K562 (cell line): ENCODE measurements at regions not wholly inside any gene's neighbourhood (a gene's known extent, or its start where the extent isn't known, plus 50 kb on each side); places are given as distances from the start of the nearest gene placed in this dataset.

Experiments
- ATAC-seq: fragments of 200-7000 bp; cut with Tn5 transposase; 3 replicates; pipeline ENCODE4 v1.9.1; 2020; ENCODE audit warnings: moderate library complexity
- BruUV-seq: library from RNA; stranded (reverse); fragments of 400-500 nt; replicated peaks from 2 replicates; lab custom pipeline; 2021; lab: Mats Ljungman, UMichigan
- CTCF ChIA-PET: fragments of 300-600 bp; formaldehyde crosslinking; extraction: SDS; loops from one replicate; lab custom pipeline; 2021; ENCODE audit warnings: low intra/inter-chr PET ratio; lab: Yijun Ruan, JAX
- POLR2A ChIA-PET: fragments of 300-600, 350-650 bp; sonication (Branson Sonifier 250); formaldehyde crosslinking; extraction: SDS; loops from one replicate; lab custom pipeline; 2021; ENCODE audit warnings: antibody characterized with exemption, inconsistent platforms; lab: Yijun Ruan, JAX
- DNase-seq, 4 experiments: peaks; one replicate each; pipeline versions ENCODE4 v3.0.0 to v3.0.0-alpha.2; 2011 to 2018; ENCODE audit warnings: low spot score in 3 of 4, mixed read lengths in 3 of 4; ENCODE audit errors: extremely low read depth in 1 of 4
- FAIRE-seq: peaks from 2 replicates; lab custom pipeline; 2011; peaks lifted over from hg19 to GRCh38; lab: Jason Lieb, UNC
- H2AFZ ChIP-seq: 2 replicates; pipeline ENCODE4 v1.6.0; 2011; ENCODE audit warnings: low read depth, low read length, control low read depth, inconsistent platforms
- H3K27ac ChIP-seq: fragments of 200-600 bp; 3 replicates; pipeline ENCODE4 v1.8.0; 2011; ENCODE audit warnings: low read depth, mild to moderate bottlenecking, control low read depth, inconsistent platforms, low read length, moderate library complexity, mixed read lengths; ENCODE audit errors: extremely low read depth
- H3K27me3 ChIP-seq, 2 experiments: fragments of 300-600 bp in 1 of 2; 2 replicates in 1 of 2; 3 replicates in 1 of 2; pipeline versions ENCODE4 v1.6.0 to v1.8.0; 2011; ENCODE audit warnings: inconsistent platforms in 2 of 2, low read length in 2 of 2, mild to moderate bottlenecking in 1 of 2, mixed read lengths in 1 of 2, moderate library complexity in 1 of 2; ENCODE audit not compliant: control insufficient read depth in 2 of 2, insufficient read depth in 2 of 2
- H3K36me3 ChIP-seq: fragments of 300-600 bp; 3 replicates; pipeline ENCODE4 v1.8.0; 2011; ENCODE audit warnings: mild to moderate bottlenecking, low read length, inconsistent platforms; ENCODE audit not compliant: control insufficient read depth, insufficient read depth
- H3K4me1 ChIP-seq, 2 experiments: fragments of 200-600 bp in 1 of 2; replicated peaks in 1 of 2; 2 replicates in 1 of 2; 3 replicates in 1 of 2; pipeline versions ENCODE4 v1.5.1 to v1.8.0; 2011; ENCODE audit warnings: inconsistent platforms in 2 of 2, low read length in 2 of 2, mild to moderate bottlenecking in 1 of 2, mixed read lengths in 1 of 2, moderate library complexity in 1 of 2; ENCODE audit not compliant: control insufficient read depth in 2 of 2, insufficient read depth in 2 of 2
- H3K4me2 ChIP-seq: 2 replicates; pipeline ENCODE4 v1.6.1; 2011; ENCODE audit warnings: low read length, control low read depth, inconsistent platforms, mixed read lengths; ENCODE audit not compliant: insufficient read depth
- H3K4me3 ChIP-seq: fragments of 200-600 bp; sonication (generic), shearing (Covaris generic); 2 replicates; pipeline ENCODE4 v1.5.1; 2016; ENCODE audit warnings: control low read depth, inconsistent platforms
- H3K79me2 ChIP-seq: fragments of 200-600 bp; 3 replicates; pipeline ENCODE4 v1.8.0; 2011; ENCODE audit warnings: low read length, inconsistent platforms; ENCODE audit not compliant: control insufficient read depth, insufficient read depth
- H3K9ac ChIP-seq, 2 experiments: 2 replicates each; pipeline versions ENCODE4 v1.6.0 to v1.6.1; 2011; ENCODE audit warnings: low read depth in 2 of 2, low read length in 2 of 2, control low read depth in 1 of 2, inconsistent platforms in 1 of 2, mild to moderate bottlenecking in 1 of 2, mixed read lengths in 1 of 2; ENCODE audit not compliant: insufficient read depth in 1 of 2
- H3K9me1 ChIP-seq: one replicate; pipeline ENCODE4 v1.6.0; 2011; ENCODE audit warnings: inconsistent platforms, mild to moderate bottlenecking, low read length, moderate library complexity; ENCODE audit not compliant: control insufficient read depth, insufficient read depth
- H3K9me3 ChIP-seq: replicated peaks from 2 replicates; pipeline ENCODE4 v1.5.1; 2011; ENCODE audit warnings: low read depth, low read length, inconsistent platforms; ENCODE audit not compliant: control insufficient read depth, insufficient read depth
- H4K20me1 ChIP-seq: replicated peaks from 2 replicates; pipeline ENCODE4 v1.6.1; 2011; ENCODE audit warnings: low read length, inconsistent platforms, mixed read lengths; ENCODE audit not compliant: control insufficient read depth, insufficient read depth
- CBX3 ChIP-seq, 2 experiments: IDR thresholded peaks; 1 replicate in 1 of 2; 2 replicates in 1 of 2; pipeline ENCODE4 v1.6.1; 2012; ENCODE audit warnings: inconsistent platforms in 2 of 2, low read length in 2 of 2, borderline replicate concordance in 1 of 2, control low read depth in 1 of 2
- CBX5 ChIP-seq: IDR thresholded peaks from 2 replicates; pipeline ENCODE4 v1.6.1; 2014; ENCODE audit warnings: low read depth, borderline replicate concordance
- CCNT2 ChIP-seq: IDR thresholded peaks from 2 replicates; pipeline ENCODE4 v1.6.1; 2011; ENCODE audit warnings: borderline replicate concordance, low read depth, mild to moderate bottlenecking, moderate library complexity, mixed read lengths, low read length; ENCODE audit not compliant: insufficient read length; ENCODE audit errors: extremely low read depth
- NR1H2 ChIP-seq: sonication (generic); formaldehyde crosslinking; IDR thresholded peaks from 2 replicates; pipeline ENCODE4 v1.4.0; 2020; ENCODE audit warnings: mild to moderate bottlenecking, missing genetic modification reagents
- TRIM24 ChIP-seq, 2 experiments: fragments of 450-650 bp; IDR thresholded peaks; 2 replicates each; pipeline ENCODE4 v1.6.1; 2016
- TRIM28 ChIP-seq: fragments of 450-650 bp; IDR thresholded peaks from 2 replicates; pipeline ENCODE4 v1.6.1; 2017
- ZNF12 ChIP-seq: sonication (generic); formaldehyde crosslinking; IDR thresholded peaks from 2 replicates; pipeline ENCODE4 v1.4.0; 2020; ENCODE audit warnings: mild to moderate bottlenecking, missing genetic modification reagents
- WGBS: fragments of 100-300 bp; shearing (Covaris generic); methylation state at CpG from one replicate; pipeline ENCODE4 v1.1.6; 2016; ENCODE audit warnings: low coverage, mixed read lengths; ENCODE audit not compliant: insufficient coverage; ENCODE audit errors: missing lambda C conversion rate; 5-methylcytosine and 5-hydroxymethylcytosine counted together
- in situ Hi-C: fragments of 300-500 bp; cut with MboI; formaldehyde crosslinking; loops from 4 replicates; pipeline ENCODE4 v1.15.0; 2018; ENCODE audit warnings: inconsistent platforms, mixed read lengths
- intact Hi-C: fragments of 100-400 bp; cut with micrococcal nuclease; formaldehyde crosslinking; loops from 2 replicates; pipeline ENCODE4 v1.14.2; 2022
- TF ChIP-seq, protein P1 (sequence below): fragments of 450-650 bp; IDR thresholded peaks from 2 replicates; pipeline ENCODE4 v1.6.1; 2018; ENCODE audit warnings: mild to moderate bottlenecking, low read depth; ENCODE audit not compliant: partially characterized antibody
- TF ChIP-seq, protein P2 (sequence below): sonication (generic); formaldehyde crosslinking; IDR thresholded peaks from 2 replicates; pipeline ENCODE4 v1.8.0; 2022; ENCODE audit warnings: missing genetic modification reagents, mild to moderate bottlenecking, moderate library complexity, borderline replicate concordance
- TF ChIP-seq, protein P3 (sequence below): fragments of 250-450 bp; sonication (Bioruptor Pico); IDR thresholded peaks from 2 replicates; pipeline ENCODE4 v1.5.1; 2021; ENCODE audit warnings: mild to moderate bottlenecking

DNA sequence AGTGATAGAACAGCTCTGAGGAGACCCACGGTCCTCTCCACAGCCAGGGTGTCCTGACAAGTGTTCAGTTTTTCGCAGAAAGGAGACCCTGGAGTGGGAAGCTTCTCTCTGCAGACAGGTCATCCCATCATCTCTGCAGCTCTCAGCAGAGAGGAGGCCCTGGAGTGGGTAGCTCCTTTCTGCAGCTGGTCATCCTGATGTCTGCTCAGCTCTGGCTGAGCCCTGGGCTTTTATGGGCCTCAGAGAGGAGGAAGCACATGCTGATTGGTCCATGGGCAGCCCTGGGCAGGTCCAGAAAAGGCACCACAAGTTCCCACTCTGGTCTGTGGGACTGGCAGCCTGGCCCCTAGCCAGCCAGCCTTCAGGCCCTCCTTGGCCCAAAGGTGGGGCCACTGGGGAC lies 72.3 kb upstream of the ST3GAL5 start:
- ChIA-PET POLR2A (interaction anchor here (0.5 kb wide), 1 partner anchor 57 kb away, joined by 3 read pairs; no protein-coding TSS in a partner anchor), CTCF (no interaction called here)
- no peaks in the 10 kb centered on the region for H3K27me3 ChIP-seq
- no peak for ATAC-seq
- no peak overlapping the region for H3K4me3 ChIP-seq
- peak in 1 of 4 experiments; percentile 23 for DNase-seq
- no peak for FAIRE-seq
- H3K36me3 ChIP-seq: no peaks in the 10 kb centered on the region
- H3K9me3 ChIP-seq: peaks cover 14% of the 10 kb centered on the region
- H3K9me1 ChIP-seq: no peaks in the 10 kb centered on the region
- H4K20me1 ChIP-seq: no peaks in the 10 kb centered on the region
- intact Hi-C loops: no loop called here
- peaks cover 0 to 3% of the 10 kb centered on the region in 2 experiments; a peak in 1 of 5 replicates for H3K4me1 ChIP-seq
- in situ Hi-C loops: no loop called here
- TF ChIP-seq, protein P1, sequence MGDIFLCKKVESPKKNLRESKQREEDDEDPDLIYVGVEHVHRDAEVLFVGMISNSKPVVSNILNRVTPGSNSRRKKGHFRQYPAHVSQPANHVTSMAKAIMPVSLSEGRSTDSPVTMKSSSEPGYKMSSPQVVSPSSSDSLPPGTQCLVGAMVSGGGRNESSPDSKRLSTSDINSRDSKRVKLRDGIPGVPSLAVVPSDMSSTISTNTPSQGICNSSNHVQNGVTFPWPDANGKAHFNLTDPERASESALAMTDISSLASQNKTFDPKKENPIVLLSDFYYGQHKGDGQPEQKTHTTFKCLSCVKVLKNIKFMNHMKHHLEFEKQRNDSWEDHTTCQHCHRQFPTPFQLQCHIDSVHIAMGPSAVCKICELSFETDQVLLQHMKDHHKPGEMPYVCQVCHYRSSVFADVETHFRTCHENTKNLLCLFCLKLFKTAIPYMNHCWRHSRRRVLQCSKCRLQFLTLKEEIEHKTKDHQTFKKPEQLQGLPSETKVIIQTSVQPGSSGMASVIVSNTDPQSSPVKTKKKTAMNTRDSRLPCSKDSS: peak; percentile 91
- TF ChIP-seq TRIM24 (IDR thresholded peaks at IDR 0.05): peak in 1 of 2 experiments; percentile 67; a peak in 2 of 4 replicates
- TF ChIP-seq TRIM28: peak; percentile 93
- TF ChIP-seq, protein P2, sequence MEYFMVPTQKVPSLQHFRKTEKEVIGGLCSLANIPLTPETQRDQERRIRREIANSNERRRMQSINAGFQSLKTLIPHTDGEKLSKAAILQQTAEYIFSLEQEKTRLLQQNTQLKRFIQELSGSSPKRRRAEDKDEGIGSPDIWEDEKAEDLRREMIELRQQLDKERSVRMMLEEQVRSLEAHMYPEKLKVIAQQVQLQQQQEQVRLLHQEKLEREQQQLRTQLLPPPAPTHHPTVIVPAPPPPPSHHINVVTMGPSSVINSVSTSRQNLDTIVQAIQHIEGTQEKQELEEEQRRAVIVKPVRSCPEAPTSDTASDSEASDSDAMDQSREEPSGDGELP (CRISPR knock-in tag): peak; percentile 24; the same call in 1 of the 2 replicates
- TF ChIP-seq CBX3 (IDR thresholded peaks at IDR 0.05; ENCODE audit: borderline replicate concordance in 1 of 2, low read length in 2 of 2): peak in 1 of 2 experiments; percentile 89; a peak in 1 of 3 replicates
- no peak for TF ChIP-seq CCNT2
- TF ChIP-seq CBX5: peak; percentile 97
- no peak for TF ChIP-seq NR1H2 (CRISPR knock-in tag)
- TF ChIP-seq, protein P3, sequence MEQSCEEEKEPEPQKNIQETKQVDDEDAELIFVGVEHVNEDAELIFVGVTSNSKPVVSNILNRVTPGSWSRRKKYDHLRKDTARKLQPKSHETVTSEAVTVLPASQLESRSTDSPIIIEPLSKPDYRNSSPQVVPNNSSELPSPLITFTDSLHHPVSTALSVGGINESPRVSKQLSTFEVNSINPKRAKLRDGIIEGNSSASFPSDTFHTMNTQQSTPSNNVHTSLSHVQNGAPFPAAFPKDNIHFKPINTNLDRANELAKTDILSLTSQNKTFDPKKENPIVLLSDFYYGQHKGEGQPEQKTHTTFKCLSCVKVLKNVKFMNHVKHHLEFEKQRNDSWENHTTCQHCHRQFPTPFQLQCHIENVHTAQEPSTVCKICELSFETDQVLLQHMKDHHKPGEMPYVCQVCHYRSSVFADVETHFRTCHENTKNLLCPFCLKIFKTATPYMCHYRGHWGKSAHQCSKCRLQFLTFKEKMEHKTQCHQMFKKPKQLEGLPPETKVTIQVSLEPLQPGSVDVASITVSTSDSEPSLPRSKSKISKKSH: 0 out of 2 replicates have a peak, but pooled peaks have one; percentile 39
- no peak for TF ChIP-seq ZNF12 (CRISPR knock-in tag)
- whole genome bisulfite sequencing: 17% methylated on average over 2 of the region's 2 CpGs
- no TSS peak for BruUV-seq
- no peak overlapping the region for H3K9ac ChIP-seq
- H3K79me2 ChIP-seq: no peaks in the 10 kb centered on the region
- H3K27ac ChIP-seq: no peak overlapping the region
- H3K4me2 ChIP-seq: no peak overlapping the region
- no peak overlapping the region for H2AFZ ChIP-seq
